GM12878 (cell line): ENCODE measurements at regions not wholly inside any gene's neighbourhood (a gene's known extent, or its start where the extent isn't known, plus 50 kb on each side); places are given as distances from the start of the nearest gene placed in this dataset.

Experiments used
- ATAC-seq: fragments of 200-7000 bp; cut with Tn5 transposase; 3 replicates; pipeline ENCODE4 v1.9.1; 2020; ENCODE audit warnings: mild to moderate bottlenecking, moderate library complexity
- BruUV-seq: library from RNA; stranded (reverse); fragments of 400-500 nt; replicated peaks from 2 replicates; lab custom pipeline; 2021; lab: Mats Ljungman, UMichigan
- CTCF ChIA-PET: fragments of 300-600 bp; sonication (Branson Sonifier 250); formaldehyde crosslinking; extraction: SDS; loops from one replicate; lab custom pipeline; 2021; ENCODE audit warnings: inconsistent platforms; lab: Yijun Ruan, JAX
- POLR2A ChIA-PET: fragments of 350-600 bp; formaldehyde crosslinking; extraction: SDS; loops from one replicate; lab custom pipeline; 2021; ENCODE audit warnings: inconsistent platforms; lab: Charles Lee
- RAD21 ChIA-PET: fragments of 300-600 bp; sonication (Branson Sonifier 250); formaldehyde crosslinking; loops from one replicate; lab custom pipeline; 2023; ENCODE audit warnings: antibody characterized with exemption; ENCODE audit not compliant: unreplicated experiment; lab: Charles Lee
- SMC1A ChIA-PET: fragments of 300-600 bp; sonication (Branson Sonifier 250); formaldehyde crosslinking; loops from one replicate; lab custom pipeline; 2023; ENCODE audit not compliant: unreplicated experiment, uncharacterized antibody; lab: Charles Lee
- DNase-seq: peaks from one replicate; pipeline ENCODE4 v3.0.0-alpha.2; 2011; ENCODE audit warnings: low read depth, low spot score
- FAIRE-seq: peaks from 3 replicates; lab custom pipeline; 2011; peaks lifted over from hg19 to GRCh38; lab: Jason Lieb, UNC
- H2AFZ ChIP-seq: 2 replicates; pipeline ENCODE4 v1.6.0; 2011; ENCODE audit warnings: low read depth, low read length, control low read depth; ENCODE audit not compliant: control insufficient read depth
- H3K27ac ChIP-seq: 2 replicates; pipeline ENCODE4 v1.5.1; 2011; ENCODE audit warnings: control low read depth; ENCODE audit not compliant: control insufficient read depth, insufficient read depth
- H3K27me3 ChIP-seq, 2 experiments: replicated peaks in 1 of 2; 2 replicates each; pipeline versions ENCODE4 v1.6.0 to v1.6.1; 2011; ENCODE audit warnings: low read length in 1 of 2; ENCODE audit not compliant: control insufficient read depth in 2 of 2, insufficient read depth in 2 of 2
- H3K36me3 ChIP-seq, 2 experiments: 2 replicates each; pipeline ENCODE4 v1.5.1; 2011; ENCODE audit warnings: low read length in 1 of 2; ENCODE audit not compliant: control insufficient read depth in 2 of 2, insufficient read depth in 2 of 2
- H3K4me1 ChIP-seq: 2 replicates; pipeline ENCODE4 v1.6.1; 2011; ENCODE audit warnings: mild to moderate bottlenecking, low read length, moderate library complexity, mixed read lengths; ENCODE audit not compliant: control insufficient read depth, insufficient read depth
- H3K4me2 ChIP-seq: 2 replicates; pipeline ENCODE4 v1.6.0; 2011; ENCODE audit warnings: control low read depth; ENCODE audit not compliant: control insufficient read depth, insufficient read depth
- H3K4me3 ChIP-seq: fragments of 200-600 bp; sonication (generic); 2 replicates; pipeline ENCODE4 v1.5.1; 2016
- H3K79me2 ChIP-seq: 2 replicates; pipeline ENCODE4 v1.6.0; 2011; ENCODE audit warnings: low read length; ENCODE audit not compliant: control insufficient read depth, insufficient read depth
- H3K9ac ChIP-seq: 2 replicates; pipeline ENCODE4 v1.8.0; 2011; ENCODE audit warnings: low read length, control low read depth, mixed read lengths; ENCODE audit not compliant: control insufficient read depth, insufficient read depth
- H3K9me3 ChIP-seq: replicated peaks from 3 replicates; pipeline ENCODE4 v1.5.1; 2011; ENCODE audit warnings: mild to moderate bottlenecking, low read length; ENCODE audit not compliant: control insufficient read depth, insufficient read depth
- H4K20me1 ChIP-seq: 2 replicates; pipeline ENCODE4 v1.6.0; 2011; ENCODE audit not compliant: control insufficient read depth, insufficient read depth
- GABPA ChIP-seq: IDR thresholded peaks from 2 replicates; pipeline ENCODE4 v1.6.1; 2014; ENCODE audit warnings: antibody characterized with exemption, low read depth, mild to moderate bottlenecking, inconsistent platforms
- HDAC6 ChIP-seq: fragments of 200-600 bp; sonication (generic); IDR thresholded peaks from one replicate; pipeline ENCODE4 v1.8.0; 2017; ENCODE audit warnings: antibody characterized with exemption; ENCODE audit not compliant: unreplicated experiment
- IKZF1 ChIP-seq: fragments of 450-650 bp; conservative IDR thresholded peaks from 2 replicates; pipeline ENCODE4 v1.6.1; 2017; ENCODE audit warnings: antibody characterized with exemption, mild to moderate bottlenecking
- IKZF2 ChIP-seq, 2 experiments: fragments of 450-650 bp; IDR thresholded peaks; 2 replicates each; pipeline ENCODE4 v1.6.1; 2017; ENCODE audit warnings: mild to moderate bottlenecking in 2 of 2, moderate library complexity in 2 of 2
- MYB ChIP-seq: fragments of 150-350 bp; IDR thresholded peaks from 2 replicates; pipeline ENCODE4 v1.6.1; 2014; ENCODE audit warnings: mild to moderate bottlenecking, low read depth, low read length, borderline replicate concordance
- SREBF1 ChIP-seq: IDR thresholded peaks from 2 replicates; pipeline ENCODE4 v1.6.1; 2012; ENCODE audit warnings: mild to moderate bottlenecking, low read length
- TARDBP ChIP-seq: IDR thresholded peaks from 2 replicates; pipeline ENCODE4 v1.6.1; 2016; ENCODE audit warnings: borderline replicate concordance
- TBL1XR1 ChIP-seq: IDR thresholded peaks from 2 replicates; pipeline ENCODE4 v1.6.1; 2012; ENCODE audit warnings: low read depth, low read length, improper control_type of control experiment
- USF2 ChIP-seq: IDR thresholded peaks from 2 replicates; pipeline ENCODE4 v1.6.1; 2011; ENCODE audit warnings: low read depth, low read length, improper control_type of control experiment, borderline replicate concordance
- WRNIP1 ChIP-seq: IDR thresholded peaks from 2 replicates; pipeline ENCODE4 v1.6.1; 2011; ENCODE audit warnings: low read depth, low read length, improper control_type of control experiment, borderline replicate concordance
- WGBS: methylation state at CpG from one replicate; pipeline ENCODE4 v1.1.6; 2016; ENCODE audit warnings: low lambda C conversion rate; ENCODE audit not compliant: insufficient replicate concordance, insufficient coverage; ENCODE audit errors: missing lambda C conversion rate; 5-methylcytosine and 5-hydroxymethylcytosine counted together
- in situ Hi-C: fragments of 300-500 bp; cut with MboI; formaldehyde crosslinking; loops from 9 replicates; pipeline ENCODE4 v1.14.3; 2018; ENCODE audit warnings: mixed read lengths
- intact Hi-C: fragments of 100-400 bp; cut with micrococcal nuclease; formaldehyde crosslinking; loops from one replicate; pipeline ENCODE4 v1.14.2; 2022; ENCODE audit not compliant: unreplicated experiment
- TF ChIP-seq, protein P1 (sequence below), 3 experiments: IDR thresholded peaks in 2 of 3; conservative IDR thresholded peaks in 1 of 3; 2 replicates each; pipeline ENCODE4 v1.5.1; 2011; ENCODE audit warnings: low read depth in 3 of 3, low read length in 3 of 3, mild to moderate bottlenecking in 3 of 3, control low read depth in 2 of 3, moderate library complexity in 2 of 3, inconsistent platforms in 1 of 3, mixed read lengths in 1 of 3; ENCODE audit not compliant: control insufficient read depth in 2 of 3, insufficient read depth in 1 of 3; ENCODE audit errors: extremely low read depth in 1 of 3

DNA sequence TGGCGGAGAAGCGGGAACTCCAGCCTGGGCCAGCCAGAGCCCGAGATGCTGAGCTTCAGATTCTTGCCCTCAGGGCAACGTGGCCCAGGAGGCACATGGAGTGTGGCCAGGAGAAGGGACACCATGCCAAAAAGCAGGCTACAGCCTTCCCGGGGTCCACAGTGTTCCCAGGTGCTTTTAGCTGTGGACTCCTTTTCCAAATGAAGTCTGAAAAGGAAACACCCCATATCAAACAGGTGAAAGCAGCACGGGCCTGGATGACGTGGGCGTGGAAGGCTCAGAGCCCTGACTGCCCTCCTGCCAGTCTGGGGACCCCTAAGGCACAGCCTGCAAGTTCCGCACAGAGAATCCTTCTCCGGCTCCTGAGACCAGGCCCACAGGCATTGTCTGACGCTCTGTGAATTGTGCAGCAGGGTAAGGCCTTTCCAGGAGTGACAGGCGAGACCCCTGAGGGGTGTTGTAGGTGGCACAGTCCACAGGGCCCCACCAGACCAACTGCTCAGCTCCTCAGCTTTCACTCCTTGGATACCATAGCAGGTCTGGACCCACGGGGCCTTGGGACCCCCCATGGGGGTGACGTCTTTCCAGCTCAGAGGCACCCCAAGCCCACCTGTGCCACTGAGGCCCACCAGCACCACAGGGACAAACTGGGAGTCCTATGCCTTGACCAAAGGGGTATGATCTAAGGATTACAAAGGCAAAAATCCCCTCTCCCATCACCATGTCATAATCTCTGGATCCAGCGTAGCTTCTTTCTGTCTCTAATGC is 69.6 kb upstream of the RAB6C start (continued):
- TF ChIP-seq GABPA, result no peak
- TF ChIP-seq, all 136 proteins: peak for 0

DNA sequence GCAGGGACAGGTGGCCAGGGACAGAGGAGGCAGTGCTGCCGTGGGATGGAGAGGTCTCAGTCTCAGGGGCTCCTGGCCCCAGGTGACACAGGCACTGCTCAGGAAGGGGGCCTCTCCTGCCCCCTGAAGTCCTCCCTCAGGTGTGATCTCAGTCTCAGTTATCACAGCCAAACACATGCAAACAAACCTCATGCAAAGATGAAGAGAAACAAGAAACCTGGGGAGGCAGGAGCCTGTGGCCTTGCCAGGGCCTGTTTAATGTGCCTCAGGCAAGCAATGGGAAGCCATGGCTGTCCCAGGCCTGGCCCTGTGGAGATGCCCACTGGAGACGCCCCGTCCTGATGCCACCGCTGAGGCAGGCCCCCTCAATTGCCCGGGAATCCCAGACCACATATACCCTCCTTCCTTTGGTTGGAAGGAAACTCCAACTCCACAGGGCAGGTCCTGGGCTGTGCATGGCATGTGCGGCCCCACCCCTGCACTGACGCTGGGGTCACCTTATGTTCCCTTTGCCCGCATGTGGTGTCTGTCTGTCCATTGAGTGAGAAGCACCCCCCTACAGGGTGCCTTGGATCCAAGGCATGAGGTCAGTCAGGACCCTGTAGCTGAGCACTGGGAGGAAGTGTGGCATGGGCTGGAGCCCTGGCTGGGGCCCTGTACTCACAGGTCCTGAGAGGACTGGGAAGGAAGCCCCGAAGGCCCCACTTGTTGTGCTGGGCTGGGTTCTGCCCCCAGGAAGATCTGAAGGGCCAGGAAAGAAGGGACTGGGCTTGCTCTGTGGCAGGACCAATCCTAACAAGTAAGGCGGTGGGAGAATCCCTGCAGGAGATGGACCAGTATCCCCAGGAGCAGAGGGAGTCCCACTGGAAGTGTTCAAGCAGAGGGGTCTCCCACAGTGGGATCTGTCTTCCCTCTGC is 68.8 kb upstream of the RAB6C start:
- Histone ChIP-seq H3K4me2 (no peak overlapping the region), H3K36me3 (no peaks in the 10 kb centered on the region), H4K20me1 (no peaks in the 10 kb centered on the region), H3K79me2 (no peaks in the 10 kb centered on the region), H3K9me3 (no peaks in the 10 kb centered on the region), H3K27ac (no peak overlapping the region), H3K4me3 (no peak overlapping the region), H3K4me1 (no peaks in the 10 kb centered on the region), H3K27me3 (no peaks in the 10 kb centered on the region; a peak in 1 of 4 replicates), H3K9ac (no peak overlapping the region), H2AFZ (no peak overlapping the region)
- FAIRE-seq (no peak), ATAC-seq (no peak), DNase-seq (no peak)
- no TSS peak for BruUV-seq
- CTCF ChIA-PET, result no interaction called here
- RAD21 ChIA-PET, result no interaction called here
- TF ChIP-seq HDAC6 (no peak), TBL1XR1 (no peak), IKZF2 (IDR thresholded peaks at IDR 0.05) (no peak), MYB (no peak), IKZF1 (no peak), WRNIP1 (no peak), USF2 (no peak), SREBF1 (no peak), TARDBP (no peak)
- TF ChIP-seq, protein P1, sequence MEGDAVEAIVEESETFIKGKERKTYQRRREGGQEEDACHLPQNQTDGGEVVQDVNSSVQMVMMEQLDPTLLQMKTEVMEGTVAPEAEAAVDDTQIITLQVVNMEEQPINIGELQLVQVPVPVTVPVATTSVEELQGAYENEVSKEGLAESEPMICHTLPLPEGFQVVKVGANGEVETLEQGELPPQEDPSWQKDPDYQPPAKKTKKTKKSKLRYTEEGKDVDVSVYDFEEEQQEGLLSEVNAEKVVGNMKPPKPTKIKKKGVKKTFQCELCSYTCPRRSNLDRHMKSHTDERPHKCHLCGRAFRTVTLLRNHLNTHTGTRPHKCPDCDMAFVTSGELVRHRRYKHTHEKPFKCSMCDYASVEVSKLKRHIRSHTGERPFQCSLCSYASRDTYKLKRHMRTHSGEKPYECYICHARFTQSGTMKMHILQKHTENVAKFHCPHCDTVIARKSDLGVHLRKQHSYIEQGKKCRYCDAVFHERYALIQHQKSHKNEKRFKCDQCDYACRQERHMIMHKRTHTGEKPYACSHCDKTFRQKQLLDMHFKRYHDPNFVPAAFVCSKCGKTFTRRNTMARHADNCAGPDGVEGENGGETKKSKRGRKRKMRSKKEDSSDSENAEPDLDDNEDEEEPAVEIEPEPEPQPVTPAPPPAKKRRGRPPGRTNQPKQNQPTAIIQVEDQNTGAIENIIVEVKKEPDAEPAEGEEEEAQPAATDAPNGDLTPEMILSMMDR (IDR thresholded peaks at IDR 0.05 in 2 of 3, conservative IDR thresholded peaks at IDR 0.05 in 1 of 3; ENCODE audit: control insufficient read depth in 2 of 3, extremely low read depth in 1 of 3, insufficient read depth in 1 of 3, low read depth in 3 of 3, low read length in 3 of 3), result no peak
- in situ Hi-C loops, result no loop called here
- POLR2A ChIA-PET, result no interaction called here
- SMC1A ChIA-PET, result no interaction called here
- intact Hi-C loops, result no loop called here
- WGBS, result 25% methylated on average over 10 of the region's 10 CpGs
